ENCODE measurements at regions not wholly inside any gene's neighbourhood (a gene's known extent, or its start where the extent isn't known, plus 50 kb on each side); places are given as distances from the start of the nearest gene placed in this dataset.

GRCh38 chr2:189372688-189373257, 68.5 kb upstream of the WDR75 start:
- in situ Hi-C loops (cut with HindIII; ENCODE audit: low pct_unique_long_range_greater_than_20kb, low sequenced_read_pairs), result no loop called here
- no peak overlapping the region for H3K4me3 ChIP-seq (ENCODE audit: low read depth in 2 of 2, low read length in 2 of 2)
- H3K4me1 ChIP-seq (ENCODE audit: control insufficient read depth, insufficient read depth, low read length), result no peaks in the 10 kb centered on the region
- no peaks in the 10 kb centered on the region for H3K9me3 ChIP-seq (ENCODE audit: control insufficient read depth, insufficient read depth, low read depth, low read length)
- CTCF ChIA-PET, result no interaction called here
- BruUV-seq (replicated peaks), result no TSS peak
- TF ChIP-seq TCF7L2 (IDR thresholded peaks at IDR 0.05; ENCODE audit: low read depth, low read length) (no peak), POLR2AphosphoS5 (IDR thresholded peaks at IDR 0.05; ENCODE audit: low read depth, low read length) (no peak), SIN3A (IDR thresholded peaks at IDR 0.05; ENCODE audit: borderline replicate concordance, insufficient read depth, low read depth, low read length) (no peak), CTCF (IDR thresholded peaks at IDR 0.05) (no peak)
- TF ChIP-seq, protein P1, sequence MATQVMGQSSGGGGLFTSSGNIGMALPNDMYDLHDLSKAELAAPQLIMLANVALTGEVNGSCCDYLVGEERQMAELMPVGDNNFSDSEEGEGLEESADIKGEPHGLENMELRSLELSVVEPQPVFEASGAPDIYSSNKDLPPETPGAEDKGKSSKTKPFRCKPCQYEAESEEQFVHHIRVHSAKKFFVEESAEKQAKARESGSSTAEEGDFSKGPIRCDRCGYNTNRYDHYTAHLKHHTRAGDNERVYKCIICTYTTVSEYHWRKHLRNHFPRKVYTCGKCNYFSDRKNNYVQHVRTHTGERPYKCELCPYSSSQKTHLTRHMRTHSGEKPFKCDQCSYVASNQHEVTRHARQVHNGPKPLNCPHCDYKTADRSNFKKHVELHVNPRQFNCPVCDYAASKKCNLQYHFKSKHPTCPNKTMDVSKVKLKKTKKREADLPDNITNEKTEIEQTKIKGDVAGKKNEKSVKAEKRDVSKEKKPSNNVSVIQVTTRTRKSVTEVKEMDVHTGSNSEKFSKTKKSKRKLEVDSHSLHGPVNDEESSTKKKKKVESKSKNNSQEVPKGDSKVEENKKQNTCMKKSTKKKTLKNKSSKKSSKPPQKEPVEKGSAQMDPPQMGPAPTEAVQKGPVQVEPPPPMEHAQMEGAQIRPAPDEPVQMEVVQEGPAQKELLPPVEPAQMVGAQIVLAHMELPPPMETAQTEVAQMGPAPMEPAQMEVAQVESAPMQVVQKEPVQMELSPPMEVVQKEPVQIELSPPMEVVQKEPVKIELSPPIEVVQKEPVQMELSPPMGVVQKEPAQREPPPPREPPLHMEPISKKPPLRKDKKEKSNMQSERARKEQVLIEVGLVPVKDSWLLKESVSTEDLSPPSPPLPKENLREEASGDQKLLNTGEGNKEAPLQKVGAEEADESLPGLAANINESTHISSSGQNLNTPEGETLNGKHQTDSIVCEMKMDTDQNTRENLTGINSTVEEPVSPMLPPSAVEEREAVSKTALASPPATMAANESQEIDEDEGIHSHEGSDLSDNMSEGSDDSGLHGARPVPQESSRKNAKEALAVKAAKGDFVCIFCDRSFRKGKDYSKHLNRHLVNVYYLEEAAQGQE (IDR thresholded peaks at IDR 0.05; ENCODE audit: insufficient read depth in 1 of 2, low read depth in 2 of 2, low read length in 1 of 2), result no peak
- H3K27me3 ChIP-seq (ENCODE audit: control insufficient read depth, insufficient read depth, low read length), result no peaks in the 10 kb centered on the region
- H3K27ac ChIP-seq (ENCODE audit: low read length), result no peak overlapping the region
- no peaks in the 10 kb centered on the region for H3K36me3 ChIP-seq (ENCODE audit: control insufficient read depth, insufficient read depth, low read length)
- intact Hi-C loops (cut with micrococcal nuclease; ENCODE audit: unreplicated experiment), result no loop called here
- DNase-seq (ENCODE audit: low read depth, low spot score) (no peak), ATAC-seq (no peak)
- POLR2A ChIA-PET, result no interaction called here

DNA sequence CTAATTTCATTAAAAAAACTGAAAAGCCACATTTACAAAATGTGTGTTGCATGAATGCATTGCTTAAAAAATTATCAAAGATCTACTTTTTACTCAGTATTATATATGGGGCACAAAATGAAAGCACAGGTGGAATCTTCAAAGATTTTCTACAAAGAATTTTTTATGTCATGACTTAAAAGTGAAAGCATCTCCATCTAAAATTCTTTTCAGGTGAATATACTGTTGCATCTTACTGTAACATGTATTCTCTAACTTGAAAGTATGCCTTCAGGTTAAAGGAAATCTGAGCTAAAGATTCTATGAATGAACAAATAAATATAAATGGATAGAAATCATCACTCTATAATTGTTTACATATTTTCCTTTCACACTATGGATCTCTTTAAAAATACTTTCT, 66.8 kb upstream of the WDR75 start:
- POLR2A ChIA-PET, result no interaction called here
- no peak for TF ChIP-seq CTCF (IDR thresholded peaks at IDR 0.05)
- TF ChIP-seq, protein P1 (IDR thresholded peaks at IDR 0.05; ENCODE audit: insufficient read depth in 1 of 2, low read depth in 2 of 2, low read length in 1 of 2), result no peak
- no peak for TF ChIP-seq TCF7L2 (IDR thresholded peaks at IDR 0.05; ENCODE audit: low read depth, low read length)
- no peak for TF ChIP-seq SIN3A (IDR thresholded peaks at IDR 0.05; ENCODE audit: borderline replicate concordance, insufficient read depth, low read depth, low read length)
- TF ChIP-seq POLR2AphosphoS5 (IDR thresholded peaks at IDR 0.05; ENCODE audit: low read depth, low read length), result no peak
- no peaks in the 10 kb centered on the region for H3K27me3 ChIP-seq (ENCODE audit: control insufficient read depth, insufficient read depth, low read length)
- in situ Hi-C loops (cut with HindIII; ENCODE audit: low pct_unique_long_range_greater_than_20kb, low sequenced_read_pairs), result no loop called here
- no peak overlapping the region for H3K27ac ChIP-seq (ENCODE audit: low read length)
- no peak overlapping the region for H3K4me3 ChIP-seq (ENCODE audit: low read depth in 2 of 2, low read length in 2 of 2)
- CTCF ChIA-PET, result no interaction called here
- BruUV-seq (replicated peaks), result no TSS peak
- ATAC-seq, result no peak
- DNase-seq (ENCODE audit: low read depth, low spot score), result no peak
- H3K4me1 ChIP-seq (ENCODE audit: control insufficient read depth, insufficient read depth, low read length), result no peaks in the 10 kb centered on the region
- H3K36me3 ChIP-seq (ENCODE audit: control insufficient read depth, insufficient read depth, low read length), result no peaks in the 10 kb centered on the region
- H3K9me3 ChIP-seq (ENCODE audit: control insufficient read depth, insufficient read depth, low read depth, low read length), result no peaks in the 10 kb centered on the region
- intact Hi-C loops (cut with micrococcal nuclease; ENCODE audit: unreplicated experiment), result no loop called here

Measured in Panc1 (cell line).